GM18868 (cell line): ENCODE measurements at regions not wholly inside any gene's neighbourhood (a gene's known extent, or its start where the extent isn't known, plus 50 kb on each side); places are given as distances from the start of the nearest gene placed in this dataset.
"Not testable (repeated sequence)": the region's sequence is repeated elsewhere in the genome, so short reads cannot be mapped to it uniquely, and the experiment has no call there.

ENCODE experiments used
- ATAC-seq: cut with Tn5 transposase; IDR thresholded peaks from one replicate; pipeline ENCODE4 v1.9.1; 2021; ENCODE audit warnings: mild to moderate bottlenecking, moderate library complexity; ENCODE audit not compliant: unreplicated experiment

- ATAC-seq: no peak
Measured at GRCh38 chr20:53891306-53891894, 179.0 kb downstream of the BCAS1 start.

GRCh38 chr20:53890443-53891305 lies 179.7 kb downstream of the BCAS1 start:
- no peak for ATAC-seq

- no peak for ATAC-seq
Measured at GRCh38 chr20:53889411-53890148, 180.8 kb downstream of the BCAS1 start.

- ATAC-seq: no peak
Measured at GRCh38 chr20:53888951-53889350, 181.4 kb downstream of the BCAS1 start.

GRCh38 chr20:53888510-53888909 lies 181.9 kb downstream of the BCAS1 start:
- ATAC-seq: no peak

GRCh38 chr20:53887973-53888372 lies 182.4 kb downstream of the BCAS1 start:
- ATAC-seq: no peak

GRCh38 chr20:53884859-53885541 lies 185.4 kb downstream of the BCAS1 start:
- no peak for ATAC-seq

- ATAC-seq: no peak
Measured at GRCh38 chr20:53883098-53883911, 187.1 kb downstream of the BCAS1 start.

GRCh38 chr20:53882438-53882986 lies 187.9 kb downstream of the BCAS1 start:
- ATAC-seq: not testable (repeated sequence)

GRCh38 chr20:53881362-53881761 lies 189.0 kb downstream of the BCAS1 start:
- no peak for ATAC-seq

GRCh38 chr20:53880108-53880641 lies 190.2 kb downstream of the BCAS1 start:
- no peak for ATAC-seq

- no peak for ATAC-seq
Measured at GRCh38 chr20:53879048-53879684, 191.2 kb downstream of the BCAS1 start.

- ATAC-seq: no peak
Measured at GRCh38 chr20:53878262-53879047, 191.9 kb downstream of the BCAS1 start.

GRCh38 chr20:53876956-53877355 lies 193.4 kb downstream of the BCAS1 start:
- ATAC-seq: no peak

- no peak for ATAC-seq
Measured at GRCh38 chr20:53876470-53876869, 193.9 kb downstream of the BCAS1 start.

- ATAC-seq: no peak
Measured at GRCh38 chr20:53875452-53875851, 194.9 kb downstream of the BCAS1 start.

GRCh38 chr20:53874706-53875105 lies 195.7 kb downstream of the BCAS1 start:
- ATAC-seq: no peak

- no peak for ATAC-seq
Measured at GRCh38 chr20:53874104-53874503, 196.3 kb downstream of the BCAS1 start.

- no peak for ATAC-seq
Measured at GRCh38 chr20:53873230-53873604, 197.2 kb downstream of the BCAS1 start.
